Activated T-helper 1 cell treated with anti-CD3 and anti-CD28 coated beads, Interleukin-12 subunit alpha, Interleukin-12 subunit beta, Interleukin-2, Interleukin-4 antibody, amounts not matched to agents 30 ng/mL and 10 ng/mL and 1 ng/mL, durations not matched to agents 14 hours and 24 hours and 36 hours (primary cell): ENCODE measurements at regions not wholly inside any gene's neighbourhood (a gene's known extent, or its start where the extent isn't known, plus 50 kb on each side); places are given as distances from the start of the nearest gene placed in this dataset.

Experiments
- DNase-seq: peaks from one replicate; pipeline ENCODE4 v3.0.0; 2021; ENCODE audit warnings: low spot score
- H3K27ac Mint-ChIP-seq: one replicate; pipeline ENCODE4 v1.8.0; 2021; ENCODE audit warnings: mild to moderate bottlenecking, mixed read lengths
- H3K27me3 Mint-ChIP-seq: one replicate; pipeline ENCODE4 v1.8.0; 2022; ENCODE audit warnings: mild to moderate bottlenecking, moderate library complexity, mixed read lengths; ENCODE audit not compliant: insufficient read depth
- H3K36me3 Mint-ChIP-seq: one replicate; pipeline ENCODE4 v1.8.0; 2021; ENCODE audit warnings: low read depth, mixed read lengths
- H3K4me1 Mint-ChIP-seq: one replicate; pipeline ENCODE4 v1.8.0; 2021; ENCODE audit warnings: low read depth, mixed read lengths
- H3K4me3 Mint-ChIP-seq: one replicate; pipeline ENCODE4 v1.8.0; 2021; ENCODE audit warnings: mild to moderate bottlenecking, moderate library complexity, mixed read lengths
- H3K9me3 Mint-ChIP-seq: one replicate; pipeline ENCODE4 v1.8.0; 2021; ENCODE audit warnings: mixed read lengths
- intact Hi-C: fragments of 100-400 bp; cut with micrococcal nuclease; formaldehyde crosslinking; loops from one replicate; pipeline ENCODE4 v1.15.1; 2024

DNA sequence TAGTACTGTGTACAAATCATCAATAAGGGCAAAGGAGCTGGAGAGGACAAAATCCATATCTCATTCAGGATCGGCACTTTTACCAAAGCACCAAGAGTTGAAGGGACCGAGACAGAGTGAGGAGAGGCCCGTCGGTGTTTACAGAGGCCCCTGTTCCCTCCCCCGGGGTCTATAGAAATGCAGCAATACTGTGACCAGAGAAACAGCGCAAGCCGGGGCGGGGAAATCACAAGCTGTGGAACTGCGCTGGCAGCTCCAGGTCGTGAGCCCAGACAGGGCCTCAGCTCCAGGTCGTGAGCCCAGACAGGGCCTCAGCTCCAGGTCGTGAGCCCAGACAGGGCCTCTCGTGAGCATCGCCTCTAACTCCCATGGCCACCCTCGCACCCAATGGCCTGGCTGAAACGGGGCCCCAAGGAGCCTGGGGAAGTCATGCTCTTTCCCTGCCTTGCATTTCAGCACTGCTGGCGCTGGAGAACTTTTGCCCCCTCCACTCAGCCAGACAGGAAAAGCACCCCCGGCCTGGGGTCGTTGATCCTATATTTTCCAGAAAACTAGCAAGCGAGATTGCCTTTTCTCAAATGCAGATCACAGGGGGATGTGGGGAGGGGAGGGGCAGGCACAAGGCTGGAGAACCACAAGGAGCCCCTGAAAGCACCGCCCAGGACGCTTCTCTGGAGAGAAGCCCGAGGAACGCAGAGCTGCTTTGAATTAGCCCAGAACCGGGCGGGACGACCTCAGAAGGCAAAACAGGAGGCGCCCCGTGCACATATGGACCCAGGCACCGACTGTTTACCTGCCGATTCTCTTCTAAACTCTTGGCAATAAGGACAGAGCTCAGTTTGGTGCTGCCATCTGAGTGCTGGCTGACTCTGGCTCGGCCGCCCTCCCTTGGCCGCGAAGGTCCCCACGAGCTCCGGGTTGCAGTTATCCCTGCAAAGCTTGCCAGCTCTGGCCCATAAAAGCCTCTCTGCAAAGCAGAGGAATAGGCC, 223.7 kb downstream of the ACKR3 start:
- H3K4me3 Mint-ChIP-seq, result no peak overlapping the region
- no peak for DNase-seq
- intact Hi-C loops, result no loop called here
- no peaks in the 10 kb centered on the region for H3K36me3 Mint-ChIP-seq
- peaks cover 3% of the 10 kb centered on the region for H3K27me3 Mint-ChIP-seq
- no peaks in the 10 kb centered on the region for H3K9me3 Mint-ChIP-seq
- no peak overlapping the region for H3K27ac Mint-ChIP-seq
- H3K4me1 Mint-ChIP-seq, result no peaks in the 10 kb centered on the region

DNA sequence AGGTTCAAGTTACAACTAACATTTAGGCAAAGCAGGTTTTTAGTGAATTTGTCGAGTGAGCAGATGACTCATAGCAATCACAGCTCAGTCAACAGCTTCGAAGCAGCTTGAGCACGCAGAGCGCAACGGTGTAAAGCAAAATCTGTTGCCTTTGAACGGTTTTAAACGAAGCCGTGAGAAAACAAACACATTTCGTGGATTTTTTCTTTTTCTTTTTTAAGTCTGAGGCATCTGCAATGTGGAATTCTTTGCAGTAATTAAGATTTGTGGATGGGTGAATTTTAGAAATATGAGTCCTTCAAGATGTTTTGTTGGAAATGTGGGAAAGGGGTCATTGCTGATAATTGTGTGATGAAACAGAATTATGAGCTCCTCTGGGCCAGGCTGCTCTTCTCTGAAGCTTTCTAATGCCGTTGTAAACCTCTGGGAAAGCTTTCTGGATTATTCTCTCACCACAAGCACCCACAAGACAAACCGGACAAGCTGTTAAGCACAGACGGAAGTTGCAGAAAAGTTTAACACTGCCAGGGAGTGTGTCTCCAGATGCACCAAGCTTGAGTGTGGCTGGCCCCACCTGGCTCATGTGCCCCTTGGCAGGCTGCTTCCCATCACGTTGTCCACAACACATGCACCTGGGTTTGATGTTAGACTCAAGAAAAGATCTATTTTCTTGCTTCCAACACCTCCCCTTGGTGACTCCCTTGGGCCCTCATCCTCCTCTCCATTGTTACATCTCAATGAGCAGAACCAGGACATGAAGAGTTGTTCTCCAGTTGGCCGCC, 224.7 kb downstream of the ACKR3 start:
- Mint-ChIP-seq H3K27me3 (peaks cover 2% of the 10 kb centered on the region), H3K9me3 (no peaks in the 10 kb centered on the region), H3K4me3 (no peak overlapping the region), H3K4me1 (no peaks in the 10 kb centered on the region), H3K36me3 (no peaks in the 10 kb centered on the region), H3K27ac (no peak overlapping the region)
- intact Hi-C loops, result no loop called here
- DNase-seq, result no peak

DNA sequence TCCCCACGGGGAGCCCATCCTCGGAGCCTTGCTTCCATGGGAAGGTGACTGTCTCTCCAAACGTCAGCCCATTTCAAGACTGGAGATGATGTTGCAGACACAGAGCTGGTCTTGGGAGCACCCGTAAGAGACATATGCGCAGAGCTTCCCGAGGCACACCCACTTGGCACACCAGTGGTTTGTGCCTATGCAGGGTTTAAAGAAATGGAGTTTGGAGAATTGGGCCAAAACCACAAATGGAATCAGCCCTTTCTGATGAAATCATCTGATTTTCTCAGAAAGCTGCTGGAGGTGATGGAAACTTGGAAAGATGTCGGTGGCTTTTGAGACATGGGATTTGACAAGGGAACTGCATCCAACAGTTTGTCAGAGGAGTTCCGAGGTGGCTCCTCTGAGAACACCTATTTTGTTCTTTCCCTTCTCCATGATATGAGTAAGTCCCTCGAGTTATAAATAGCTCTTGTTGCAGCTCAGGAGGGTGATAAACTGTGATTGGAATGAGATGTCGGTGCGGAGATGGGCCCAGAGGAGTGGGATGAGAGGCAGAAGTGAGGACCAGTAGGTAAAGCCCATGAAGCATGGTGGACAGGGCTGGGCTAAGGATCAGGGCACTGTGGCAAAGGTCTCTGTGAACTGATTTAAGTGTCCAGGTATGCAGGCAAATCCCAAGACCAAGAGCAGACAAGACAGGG, 225.7 kb downstream of the ACKR3 start:
- intact Hi-C loops, result no loop called here
- Mint-ChIP-seq H3K27ac (no peak overlapping the region), H3K9me3 (no peaks in the 10 kb centered on the region)

DNA sequence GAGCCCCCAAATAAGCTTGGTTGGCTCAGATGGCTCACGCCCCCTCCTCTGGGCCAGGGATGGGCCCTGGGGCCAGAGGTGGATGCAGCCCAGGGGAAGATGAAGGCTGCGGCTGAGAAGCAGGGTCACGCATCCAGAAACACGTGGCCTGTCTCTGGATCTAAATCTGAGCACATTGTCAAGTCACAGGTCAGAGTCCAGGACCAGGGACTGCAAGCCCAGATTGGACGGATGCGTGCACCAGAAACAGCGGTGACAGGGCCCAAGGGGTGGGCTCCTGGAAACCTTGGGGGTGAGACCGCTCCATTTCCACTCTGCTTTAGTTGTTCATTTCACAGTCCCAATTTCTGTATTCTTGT, 226.2 kb downstream of the ACKR3 start:
- Mint-ChIP-seq H3K36me3 (no peaks in the 10 kb centered on the region), H3K27ac (no peak overlapping the region), H3K4me3 (no peak overlapping the region), H3K4me1 (no peaks in the 10 kb centered on the region), H3K27me3 (peaks cover 1% of the 10 kb centered on the region), H3K9me3 (no peaks in the 10 kb centered on the region)
- intact Hi-C loops, result no loop called here
- no peak for DNase-seq

More for the DNA sequence above, 225.7 kb downstream of the ACKR3 start:
- Mint-ChIP-seq H3K36me3 (no peaks in the 10 kb centered on the region), H3K4me3 (no peak overlapping the region), H3K27me3 (peaks cover 1% of the 10 kb centered on the region), H3K4me1 (no peaks in the 10 kb centered on the region)
- no peak for DNase-seq

DNA sequence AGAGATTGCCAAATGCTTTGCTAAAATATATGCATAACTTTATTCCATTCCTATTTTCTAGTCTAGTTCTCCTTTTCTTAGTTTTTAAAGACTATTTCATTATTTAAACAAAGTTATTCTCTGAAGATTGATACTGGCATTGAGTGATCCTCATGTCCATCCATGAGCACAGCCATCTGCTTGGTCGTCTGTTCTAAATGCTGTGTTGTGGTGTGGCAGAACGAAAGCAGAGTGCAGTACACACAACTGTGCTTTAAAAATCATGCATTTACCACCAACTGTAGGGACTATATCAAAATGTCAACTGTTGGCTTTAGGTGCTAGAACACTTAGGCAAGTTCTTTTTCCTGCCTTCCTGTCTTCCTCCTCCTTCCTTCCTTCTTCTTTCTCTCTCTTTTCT, 226.6 kb downstream of the ACKR3 start:
- H3K27me3 Mint-ChIP-seq, result peaks cover 1% of the 10 kb centered on the region
- H3K9me3 Mint-ChIP-seq, result no peaks in the 10 kb centered on the region
- no peak overlapping the region for H3K27ac Mint-ChIP-seq
- H3K4me3 Mint-ChIP-seq, result no peak overlapping the region
- no peak for DNase-seq
- H3K4me1 Mint-ChIP-seq, result no peaks in the 10 kb centered on the region
- no peaks in the 10 kb centered on the region for H3K36me3 Mint-ChIP-seq
- intact Hi-C loops, result no loop called here

DNA sequence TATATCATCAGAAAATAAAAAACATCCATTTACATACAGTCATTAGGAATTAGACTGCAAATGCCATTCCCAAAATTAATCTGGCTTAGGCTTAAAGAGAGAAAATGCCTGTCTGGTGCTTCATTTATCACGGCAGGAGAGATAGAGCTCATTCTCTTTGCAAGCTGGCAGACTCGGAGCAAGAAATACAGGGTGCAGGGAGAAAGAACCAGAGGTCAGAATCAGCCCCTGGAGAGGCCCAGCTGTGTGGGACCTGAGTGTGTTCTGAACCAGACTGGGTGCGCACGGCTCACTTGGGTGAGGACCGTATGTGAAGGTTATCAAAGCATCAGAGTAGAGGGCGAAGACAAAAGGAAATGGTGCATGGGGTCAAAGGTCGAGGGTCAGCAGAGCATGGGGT, 227.8 kb downstream of the ACKR3 start:
- peaks cover 1% of the 10 kb centered on the region for H3K27me3 Mint-ChIP-seq
- no peaks in the 10 kb centered on the region for H3K4me1 Mint-ChIP-seq
- H3K4me3 Mint-ChIP-seq, result no peak overlapping the region
- no peak overlapping the region for H3K27ac Mint-ChIP-seq
- no peak for DNase-seq
- H3K36me3 Mint-ChIP-seq, result no peaks in the 10 kb centered on the region
- intact Hi-C loops, result no loop called here
- H3K9me3 Mint-ChIP-seq, result no peaks in the 10 kb centered on the region

DNA sequence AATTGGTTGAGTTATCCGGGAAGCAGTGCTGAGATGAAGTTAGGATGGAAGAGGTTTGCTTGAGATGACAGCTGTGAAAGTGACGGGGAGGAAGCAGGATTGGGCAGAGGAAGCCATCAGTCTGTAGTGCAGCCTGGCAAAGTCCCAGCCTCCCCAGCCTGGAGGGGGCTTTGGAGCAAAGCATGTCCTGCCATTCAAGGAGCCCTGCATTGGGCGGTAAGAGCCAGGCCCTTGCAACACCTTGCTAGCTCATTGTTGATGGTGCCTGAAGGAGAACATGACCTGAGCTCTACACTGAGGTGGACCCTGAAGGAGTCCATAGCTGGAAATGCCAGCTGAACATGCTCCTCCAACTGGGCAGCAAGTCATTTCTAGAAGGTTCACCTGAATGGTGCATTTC, 228.9 kb downstream of the ACKR3 start:
- Mint-ChIP-seq H3K4me1 (no peaks in the 10 kb centered on the region), H3K9me3 (no peaks in the 10 kb centered on the region), H3K27ac (no peak overlapping the region), H3K4me3 (no peak overlapping the region), H3K27me3 (peaks cover 1% of the 10 kb centered on the region), H3K36me3 (no peaks in the 10 kb centered on the region)
- intact Hi-C loops, result no loop called here
- DNase-seq, result no peak

DNA sequence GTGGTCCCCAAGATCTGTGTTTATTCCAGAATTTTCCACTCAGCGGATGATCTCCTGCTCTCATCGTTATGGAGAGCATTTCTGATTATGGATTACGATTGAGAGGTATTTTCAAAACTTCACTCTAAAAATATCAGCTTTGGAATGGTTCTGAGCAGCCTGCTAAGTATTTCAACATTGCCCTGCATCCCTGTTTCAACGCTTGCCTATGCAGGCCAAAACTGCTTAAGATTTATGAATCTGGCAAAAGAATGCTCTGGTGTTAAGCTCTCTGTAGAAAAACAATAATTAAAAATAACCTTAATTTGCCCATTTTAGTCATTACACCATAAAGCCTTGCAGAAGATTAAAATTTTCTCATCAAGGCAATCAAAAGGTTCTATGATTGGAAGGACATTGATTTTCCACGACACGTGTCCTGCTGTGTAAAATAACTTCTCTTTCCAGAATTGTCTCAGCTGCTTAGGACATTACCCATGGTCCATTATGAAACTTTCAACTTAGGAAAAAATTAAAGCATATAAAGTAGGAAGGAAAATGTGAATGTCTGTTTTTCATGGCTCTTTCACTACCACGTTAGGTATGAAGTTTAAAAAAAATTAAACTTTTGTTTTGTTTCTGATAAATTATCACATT, 229.9 kb downstream of the ACKR3 start:
- no peak overlapping the region for H3K4me3 Mint-ChIP-seq

DNA sequence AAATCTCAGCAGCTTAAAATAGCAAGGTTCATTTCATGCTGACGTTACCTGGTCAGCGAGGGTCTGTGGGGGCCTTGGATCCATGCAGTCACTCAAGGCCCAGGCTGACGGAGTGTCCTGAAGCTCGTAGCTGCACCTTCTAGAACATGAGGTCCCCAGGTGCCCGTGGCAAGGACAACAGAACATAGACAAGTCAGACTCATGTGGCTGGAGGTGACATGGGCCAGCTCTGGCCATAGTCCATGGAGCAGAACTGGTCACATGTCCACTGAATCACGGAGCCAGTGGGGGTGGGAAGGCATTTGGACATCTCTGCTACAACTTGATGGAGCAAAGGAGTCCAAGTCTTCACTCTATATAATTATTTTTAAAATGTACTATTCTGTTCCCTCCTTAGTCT, 233.2 kb downstream of the ACKR3 start:
- H3K4me3 Mint-ChIP-seq, result no peak overlapping the region
- peaks cover 4% of the 10 kb centered on the region for H3K27me3 Mint-ChIP-seq
- no peak for DNase-seq
- no peaks in the 10 kb centered on the region for H3K36me3 Mint-ChIP-seq
- intact Hi-C loops, result no loop called here
- H3K4me1 Mint-ChIP-seq, result no peaks in the 10 kb centered on the region
- H3K9me3 Mint-ChIP-seq, result no peaks in the 10 kb centered on the region
- no peak overlapping the region for H3K27ac Mint-ChIP-seq

More for the DNA sequence above, 229.9 kb downstream of the ACKR3 start:
- no peak for DNase-seq
- no peak overlapping the region for H3K27ac Mint-ChIP-seq
- H3K4me1 Mint-ChIP-seq, result no peaks in the 10 kb centered on the region
- H3K9me3 Mint-ChIP-seq, result no peaks in the 10 kb centered on the region
- intact Hi-C loops, result no loop called here
- H3K27me3 Mint-ChIP-seq, result peaks cover 3% of the 10 kb centered on the region
- H3K36me3 Mint-ChIP-seq, result no peaks in the 10 kb centered on the region

DNA sequence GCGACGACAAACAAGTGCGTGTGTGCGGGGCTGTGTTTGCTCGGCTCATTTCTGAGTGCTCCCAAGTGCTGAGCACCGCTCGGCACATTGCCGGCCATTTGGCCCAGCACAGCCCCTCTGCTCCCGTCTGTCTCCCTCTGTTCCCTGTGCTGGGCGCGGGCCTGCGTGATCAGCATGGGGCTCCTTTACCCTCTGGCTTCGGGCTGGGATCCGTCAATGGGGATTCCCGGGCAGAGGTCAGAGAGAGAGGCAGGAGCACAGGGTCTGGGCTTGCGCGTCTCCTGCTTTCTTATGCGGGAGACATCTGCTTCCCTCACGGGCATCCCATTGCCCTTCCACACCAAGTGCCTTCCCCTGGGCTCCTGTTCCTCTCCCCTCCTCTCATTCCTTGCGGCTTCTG, 234.0 kb downstream of the ACKR3 start:
- intact Hi-C loops, result no loop called here
- Mint-ChIP-seq H3K4me1 (no peaks in the 10 kb centered on the region), H3K27ac (no peak overlapping the region), H3K27me3 (peaks cover 4% of the 10 kb centered on the region), H3K36me3 (no peaks in the 10 kb centered on the region), H3K9me3 (no peaks in the 10 kb centered on the region), H3K4me3 (no peak overlapping the region)
- no peak for DNase-seq

DNA sequence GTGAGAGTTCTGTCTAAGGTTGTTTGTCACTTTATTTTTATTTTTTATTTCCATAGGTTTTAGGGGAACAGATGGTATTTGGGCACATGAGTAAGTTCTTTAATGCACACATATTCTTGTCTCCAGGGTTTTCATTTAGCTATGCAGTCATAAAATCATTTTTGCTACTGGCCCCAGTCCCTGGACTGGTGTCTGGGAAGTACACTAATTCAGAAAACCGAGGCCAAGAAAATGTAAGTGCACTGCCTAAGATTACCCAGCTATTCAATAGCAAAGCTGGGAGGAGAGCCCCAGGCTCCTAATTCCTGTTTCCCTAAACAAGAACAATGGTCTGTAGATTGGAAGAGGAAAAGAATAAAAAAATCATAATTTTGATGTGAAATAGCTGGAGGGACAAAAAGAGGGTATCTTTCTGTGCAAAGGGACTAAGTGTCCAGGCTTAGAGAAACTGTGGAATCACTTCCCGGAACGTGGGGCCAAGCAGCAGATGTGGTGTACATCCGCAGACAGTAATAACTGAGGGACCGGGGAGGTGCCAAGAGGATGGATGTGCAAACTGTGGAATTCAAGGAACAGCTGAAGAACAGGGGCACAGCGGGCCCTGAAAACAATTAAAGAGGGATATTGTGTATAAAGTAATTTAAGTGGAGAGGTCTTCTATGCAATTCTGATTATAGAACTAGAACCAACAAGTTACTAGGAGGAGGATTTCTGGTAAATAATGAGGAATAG, 236.3 kb downstream of the ACKR3 start:
- Mint-ChIP-seq H3K9me3 (no peaks in the 10 kb centered on the region), H3K4me3 (no peak overlapping the region), H3K27ac (no peak overlapping the region), H3K27me3 (peaks cover 5% of the 10 kb centered on the region), H3K4me1 (no peaks in the 10 kb centered on the region), H3K36me3 (no peaks in the 10 kb centered on the region)
- intact Hi-C loops, result no loop called here
- no peak for DNase-seq

DNA sequence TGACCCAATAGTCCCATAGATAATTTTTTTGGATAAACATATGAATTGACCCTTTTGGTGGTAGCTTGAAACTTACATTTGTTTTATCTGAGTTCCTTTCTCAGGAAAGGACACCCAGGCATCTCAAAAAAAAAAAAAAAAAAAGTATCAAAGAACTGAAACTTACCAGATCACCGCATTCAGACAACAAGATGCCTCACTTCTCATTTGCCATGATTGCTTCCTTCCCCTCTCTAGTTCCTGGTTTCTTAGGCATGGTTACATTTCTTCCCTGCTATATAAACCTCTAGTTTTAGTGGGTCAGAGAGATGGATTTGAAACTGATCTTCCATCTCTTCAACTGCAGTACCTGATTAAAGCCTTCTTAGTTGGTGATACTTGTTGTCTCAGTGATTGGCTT, 240.1 kb downstream of the ACKR3 start:
- intact Hi-C loops, result no loop called here
- H3K36me3 Mint-ChIP-seq, result no peaks in the 10 kb centered on the region
- DNase-seq, result no peak
- no peak overlapping the region for H3K4me3 Mint-ChIP-seq
- H3K4me1 Mint-ChIP-seq, result no peaks in the 10 kb centered on the region
- peaks cover 5% of the 10 kb centered on the region for H3K27me3 Mint-ChIP-seq
- no peak overlapping the region for H3K27ac Mint-ChIP-seq
- no peaks in the 10 kb centered on the region for H3K9me3 Mint-ChIP-seq
